HCT116 (cell line): ENCODE measurements at regions not wholly inside any gene's neighbourhood (a gene's known extent, or its start where the extent isn't known, plus 50 kb on each side); places are given as distances from the start of the nearest gene placed in this dataset.

Experiments
- ATF3 ChIP-seq: IDR thresholded peaks from 2 replicates; pipeline ENCODE4 v1.6.1; 2012
- CBX3 ChIP-seq: IDR thresholded peaks from 2 replicates; pipeline ENCODE4 v1.6.1; 2012; ENCODE audit warnings: low read depth
- CEBPB ChIP-seq: IDR thresholded peaks from 2 replicates; pipeline ENCODE4 v1.6.1; 2012; ENCODE audit warnings: low read depth
- CTCF ChIP-seq, 3 experiments: fragments of 200-600 bp in 1 of 3; sonication (generic) in 1 of 3; IDR thresholded peaks in 2 of 3; conservative IDR thresholded peaks in 1 of 3; 2 replicates each; pipeline ENCODE4 v1.5.1; 2012 to 2017; ENCODE audit warnings: low read depth in 2 of 3, low read length in 2 of 3, antibody characterized with exemption in 1 of 3, borderline replicate concordance in 1 of 3, control low read depth in 1 of 3, mild to moderate bottlenecking in 1 of 3, mixed read lengths in 1 of 3, mixed run types in 1 of 3, moderate library complexity in 1 of 3; ENCODE audit not compliant: insufficient read depth in 1 of 3
- POLR2A ChIP-seq: IDR thresholded peaks from 2 replicates; pipeline ENCODE4 v1.7.0; 2011; ENCODE audit warnings: borderline replicate concordance; ENCODE audit not compliant: insufficient read depth, insufficient read length; ENCODE audit errors: extremely low read depth
- POLR2AphosphoS5 ChIP-seq: IDR thresholded peaks from 2 replicates; pipeline ENCODE4 v1.6.1; 2011; ENCODE audit warnings: mild to moderate bottlenecking, low read depth, low read length, moderate library complexity
- RAD21 ChIP-seq: IDR thresholded peaks from 2 replicates; pipeline ENCODE4 v1.6.1; 2012; ENCODE audit warnings: low read depth, mild to moderate bottlenecking
- REST ChIP-seq: IDR thresholded peaks from 2 replicates; pipeline ENCODE4 v1.6.1; 2012; ENCODE audit warnings: low read depth
- SIN3A ChIP-seq: IDR thresholded peaks from 2 replicates; pipeline ENCODE4 v1.6.1; 2012; ENCODE audit warnings: low read depth
- SP1 ChIP-seq: IDR thresholded peaks from 2 replicates; pipeline ENCODE4 v1.6.1; 2012; ENCODE audit warnings: low read depth
- YY1 ChIP-seq: IDR thresholded peaks from 2 replicates; pipeline ENCODE4 v1.6.1; 2011; ENCODE audit warnings: low read length, low read depth, moderate library complexity, mild to moderate bottlenecking; ENCODE audit not compliant: insufficient replicate concordance; ENCODE audit errors: extremely low read depth
- ZNF274 ChIP-seq: fragments of 200-500 bp; sonication (Bioruptor generic); IDR thresholded peaks from 2 replicates; pipeline ENCODE4 v1.6.1; 2014; ENCODE audit warnings: mild to moderate bottlenecking, low read depth, low read length, inconsistent platforms

GRCh38 chr4:1505511-1506460, 99.5 kb upstream of the NKX1-1 start:
- no peak for TF ChIP-seq POLR2A
- TF ChIP-seq CTCF (IDR thresholded peaks at IDR 0.05 in 2 of 3, conservative IDR thresholded peaks at IDR 0.05 in 1 of 3; ENCODE audit: borderline replicate concordance in 1 of 3, insufficient read depth in 1 of 3, low read depth in 2 of 3, low read length in 2 of 3): no peak
- TF ChIP-seq YY1: no peak
- no peak for TF ChIP-seq CEBPB
- no peak for TF ChIP-seq ATF3
- TF ChIP-seq POLR2AphosphoS5: no peak
- TF ChIP-seq SIN3A: no peak
- no peak for TF ChIP-seq ZNF274
- no peak for TF ChIP-seq REST
- TF ChIP-seq SP1: no peak
- no peak for TF ChIP-seq CBX3
- TF ChIP-seq RAD21: no peak
